ENCODE measurements at regions not wholly inside any gene's neighbourhood (a gene's known extent, or its start where the extent isn't known, plus 50 kb on each side); places are given as distances from the start of the nearest gene placed in this dataset.
"Not testable (repeated sequence)": the region's sequence is repeated elsewhere in the genome, so short reads cannot be mapped to it uniquely, and the experiment has no call there.

- Histone ChIP-seq H3K4me3 (ENCODE audit: severe bottlenecking) (no peak overlapping the region), H3K27me3 (ENCODE audit: insufficient read depth, poor library complexity, severe bottlenecking) (no peaks in the 10 kb centered on the region), H3K4me1 (ENCODE audit: insufficient read depth, poor library complexity, severe bottlenecking) (no peaks in the 10 kb centered on the region), H3K9me3 (ENCODE audit: severe bottlenecking) (no peaks in the 10 kb centered on the region), H3K27ac (ENCODE audit: poor library complexity, severe bottlenecking) (no peak overlapping the region), H3K36me3 (ENCODE audit: low read depth) (no peaks in the 10 kb centered on the region)
- ATAC-seq (ENCODE audit: low read depth) (no peak), DNase-seq (ENCODE audit: low spot score) (no peak)
- no peak for TF ChIP-seq CTCF (IDR thresholded peaks at IDR 0.05; ENCODE audit: poor library complexity, severe bottlenecking)
Measured at GRCh38 chr10:30160271-30160982, 101.0 kb upstream of the JCAD start.

- not testable (repeated sequence) for H3K9me3 ChIP-seq (ENCODE audit: severe bottlenecking); H3K27me3 ChIP-seq (ENCODE audit: insufficient read depth, poor library complexity, severe bottlenecking); H3K4me1 ChIP-seq (ENCODE audit: insufficient read depth, poor library complexity, severe bottlenecking); H3K27ac ChIP-seq (ENCODE audit: poor library complexity, severe bottlenecking); H3K4me3 ChIP-seq (ENCODE audit: severe bottlenecking); H3K36me3 ChIP-seq (ENCODE audit: low read depth); ATAC-seq (ENCODE audit: low read depth); DNase-seq (ENCODE audit: low spot score)
Measured at GRCh38 chr10:30159614-30160013, 100.2 kb upstream of the JCAD start.

DNA sequence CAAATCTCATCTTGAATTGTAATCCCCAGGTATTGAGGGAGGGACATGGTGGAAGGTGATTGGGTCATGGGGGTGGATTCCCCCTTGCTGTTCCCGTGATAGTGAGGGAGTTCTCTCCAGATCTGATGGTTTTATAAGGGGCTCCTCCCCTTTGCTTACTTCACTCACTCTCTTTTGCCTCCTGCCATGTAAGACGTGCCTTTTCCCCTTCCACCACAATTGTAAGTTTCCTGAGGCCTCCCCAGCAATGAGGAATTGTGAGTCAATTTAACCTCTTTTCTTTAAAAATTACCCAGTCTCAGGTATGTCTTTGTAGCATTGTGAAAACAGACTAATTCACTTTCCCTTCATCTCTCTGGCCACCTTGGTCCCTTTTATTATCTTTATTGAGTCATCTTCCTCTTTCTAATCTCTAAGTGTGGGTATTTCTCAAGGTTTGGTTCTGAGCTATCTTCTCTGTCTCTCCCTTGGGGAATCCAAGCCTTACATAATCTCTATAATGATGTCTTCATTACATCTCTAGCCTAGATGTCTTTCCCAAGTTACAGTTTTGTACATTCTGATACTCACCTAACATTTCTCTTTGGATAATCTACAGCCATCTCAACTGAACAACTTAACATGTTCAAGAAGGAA lies 99.1 kb upstream of the JCAD start:
- Histone ChIP-seq H3K4me3 (ENCODE audit: severe bottlenecking) (no peak overlapping the region), H3K27ac (ENCODE audit: poor library complexity, severe bottlenecking) (no peak overlapping the region), H3K9me3 (ENCODE audit: severe bottlenecking) (no peaks in the 10 kb centered on the region), H3K4me1 (ENCODE audit: insufficient read depth, poor library complexity, severe bottlenecking) (no peaks in the 10 kb centered on the region), H3K27me3 (ENCODE audit: insufficient read depth, poor library complexity, severe bottlenecking) (no peaks in the 10 kb centered on the region), H3K36me3 (ENCODE audit: low read depth) (no peaks in the 10 kb centered on the region)
- ATAC-seq (ENCODE audit: low read depth) (no peak), DNase-seq (ENCODE audit: low spot score) (no peak)
- TF ChIP-seq CTCF (IDR thresholded peaks at IDR 0.05; ENCODE audit: poor library complexity, severe bottlenecking): no peak

- no peaks in the 10 kb centered on the region for H3K27me3 ChIP-seq (ENCODE audit: insufficient read depth, poor library complexity, severe bottlenecking)
- H3K36me3 ChIP-seq (ENCODE audit: low read depth): no peaks in the 10 kb centered on the region
- no peak for ATAC-seq (ENCODE audit: low read depth)
- DNase-seq (ENCODE audit: low spot score): no peak
- no peaks in the 10 kb centered on the region for H3K4me1 ChIP-seq (ENCODE audit: insufficient read depth, poor library complexity, severe bottlenecking)
- no peaks in the 10 kb centered on the region for H3K9me3 ChIP-seq (ENCODE audit: severe bottlenecking)
- H3K27ac ChIP-seq (ENCODE audit: poor library complexity, severe bottlenecking): no peak overlapping the region
- TF ChIP-seq CTCF (IDR thresholded peaks at IDR 0.05; ENCODE audit: poor library complexity, severe bottlenecking): no peak
- H3K4me3 ChIP-seq (ENCODE audit: severe bottlenecking): no peak overlapping the region
Measured at GRCh38 chr10:30155401-30155800, 96.0 kb upstream of the JCAD start.

DNA sequence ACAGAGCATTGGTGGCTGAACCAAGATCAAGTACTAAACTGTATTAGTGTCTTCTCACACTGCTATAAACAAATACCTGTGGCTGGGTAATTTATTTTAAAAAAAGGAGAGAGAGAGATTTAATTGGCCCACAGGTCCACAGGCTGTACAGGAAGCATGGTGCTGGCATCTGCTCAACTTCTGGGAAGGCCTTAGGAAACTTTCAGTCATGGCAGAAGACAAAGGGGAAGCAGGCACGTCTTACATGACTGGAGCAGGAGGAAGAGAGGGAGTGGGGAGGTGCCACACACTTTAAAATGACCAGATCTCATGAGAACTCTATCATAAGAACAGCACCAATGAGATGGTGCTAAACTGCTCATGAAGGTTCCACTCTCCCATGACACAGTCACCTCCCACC lies 95.2 kb upstream of the JCAD start:
- Histone ChIP-seq H3K27me3 (ENCODE audit: insufficient read depth, poor library complexity, severe bottlenecking) (no peaks in the 10 kb centered on the region), H3K36me3 (ENCODE audit: low read depth) (no peaks in the 10 kb centered on the region), H3K4me1 (ENCODE audit: insufficient read depth, poor library complexity, severe bottlenecking) (no peaks in the 10 kb centered on the region), H3K4me3 (ENCODE audit: severe bottlenecking) (no peak overlapping the region), H3K27ac (ENCODE audit: poor library complexity, severe bottlenecking) (no peak overlapping the region), H3K9me3 (ENCODE audit: severe bottlenecking) (no peaks in the 10 kb centered on the region)
- TF ChIP-seq CTCF (IDR thresholded peaks at IDR 0.05; ENCODE audit: poor library complexity, severe bottlenecking): no peak
- DNase-seq (ENCODE audit: low spot score) (no peak), ATAC-seq (ENCODE audit: low read depth) (no peak)
